Activated CD8-positive, alpha-beta memory T cell treated with anti-CD3 and anti-CD28 coated beads, Interleukin-2, amount 50 U/mL, for 24 hours (primary cell): ENCODE measurements at regions not wholly inside any gene's neighbourhood (a gene's known extent, or its start where the extent isn't known, plus 50 kb on each side); places are given as distances from the start of the nearest gene placed in this dataset.
"Not testable (repeated sequence)": the region's sequence is repeated elsewhere in the genome, so short reads cannot be mapped to it uniquely, and the experiment has no call there.

Source experiments
- DNase-seq: peaks from one replicate; pipeline ENCODE4 v3.0.0-alpha.2; 2020; ENCODE audit errors: extremely low read depth

GRCh38 chr15:39246523-39246922, 334.4 kb upstream of the THBS1 start:
- no peak for DNase-seq

GRCh38 chr15:39247574-39247973, 333.3 kb upstream of the THBS1 start:
- no peak for DNase-seq

GRCh38 chr15:39248204-39248603, 332.7 kb upstream of the THBS1 start:
- no peak for DNase-seq

GRCh38 chr15:39250001-39250400, 330.9 kb upstream of the THBS1 start:
- no peak for DNase-seq

GRCh38 chr15:39250460-39251186, 330.3 kb upstream of the THBS1 start:
- DNase-seq: no peak

- no peak for DNase-seq
These were observed 329.3 kb upstream of the THBS1 start for GRCh38 chr15:39251413-39252133.

- no peak for DNase-seq
These were observed 328.8 kb upstream of the THBS1 start for GRCh38 chr15:39252134-39252470.

GRCh38 chr15:39253552-39253951, 327.3 kb upstream of the THBS1 start:
- no peak for DNase-seq

GRCh38 chr15:39254181-39254580, 326.7 kb upstream of the THBS1 start:
- no peak for DNase-seq

GRCh38 chr15:39255760-39256159, 325.1 kb upstream of the THBS1 start:
- no peak for DNase-seq

- no peak for DNase-seq
These were observed 320.5 kb upstream of the THBS1 start for GRCh38 chr15:39260391-39260790.

- no peak for DNase-seq
These were observed 320.1 kb upstream of the THBS1 start for GRCh38 chr15:39260791-39261190.

GRCh38 chr15:39261397-39262183, 319.3 kb upstream of the THBS1 start:
- not testable (repeated sequence) for DNase-seq

- not testable (repeated sequence) for DNase-seq
These were observed 317.7 kb upstream of the THBS1 start for GRCh38 chr15:39262995-39263772.

GRCh38 chr15:39265261-39265660, 315.6 kb upstream of the THBS1 start:
- no peak for DNase-seq

- DNase-seq: no peak
These were observed 314.0 kb upstream of the THBS1 start for GRCh38 chr15:39266890-39267289.

GRCh38 chr15:39267685-39268084, 313.2 kb upstream of the THBS1 start:
- DNase-seq: no peak

- no peak for DNase-seq
These were observed 311.5 kb upstream of the THBS1 start for GRCh38 chr15:39269352-39269751.

- DNase-seq: no peak
These were observed 311.1 kb upstream of the THBS1 start for GRCh38 chr15:39269821-39270220.

- no peak for DNase-seq
These were observed 310.5 kb upstream of the THBS1 start for GRCh38 chr15:39270221-39270855.

GRCh38 chr15:39270934-39271333, 309.9 kb upstream of the THBS1 start:
- no peak for DNase-seq
